ENCODE measurements at regions not wholly inside any gene's neighbourhood (a gene's known extent, or its start where the extent isn't known, plus 50 kb on each side); places are given as distances from the start of the nearest gene placed in this dataset.

DNA sequence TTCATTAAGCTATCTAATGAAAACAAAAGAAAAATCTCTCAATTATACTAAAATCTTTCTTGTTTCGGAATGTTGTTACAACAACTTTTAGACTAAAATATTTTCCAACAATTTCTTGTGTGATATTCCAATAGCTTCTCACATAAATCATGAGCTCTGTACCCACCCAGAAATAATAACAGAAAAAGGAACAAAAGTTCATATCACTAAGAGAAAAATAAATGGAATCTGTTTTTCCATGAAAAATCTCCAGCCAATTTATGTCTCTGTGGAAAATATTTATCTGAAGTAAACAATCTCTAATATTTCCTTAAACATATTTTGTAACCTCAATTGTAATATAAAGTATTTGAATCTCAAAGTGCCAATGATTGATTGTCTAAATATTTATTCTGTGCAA lies 628.6 kb upstream of the ANKRD30A start:
- Histone ChIP-seq H3K4me1 (replicated peaks in 1 of 4; ENCODE audit: control insufficient read depth in 3 of 4, insufficient read depth in 4 of 4, low read length in 3 of 4) (no peaks in the 10 kb centered on the region; a peak in 1 of 7 replicates), H2BK120ac (replicated peaks; ENCODE audit: low read depth, low read length) (no peak overlapping the region), H3K23ac (ENCODE audit: insufficient read length) (no peak overlapping the region), H4K5ac (ENCODE audit: insufficient read length, low read depth, low read length) (no peak overlapping the region), H3K79me1 (ENCODE audit: low read depth, low read length) (no peaks in the 10 kb centered on the region), H2AFZ (ENCODE audit: low read length) (no peak overlapping the region), H3K4ac (replicated peaks; ENCODE audit: insufficient read length, low read depth, low read length) (no peak overlapping the region), H3K79me2 (ENCODE audit: control insufficient read depth in 1 of 2, insufficient read depth in 2 of 2, low read length in 2 of 2) (no peaks in the 10 kb centered on the region), H2BK15ac (ENCODE audit: low read length) (no peak overlapping the region), H3K23me2 (ENCODE audit: low read depth, low read length) (no peaks in the 10 kb centered on the region), H3K9ac (replicated peaks in 1 of 4; ENCODE audit: extremely low read depth in 1 of 4, low read depth in 3 of 4, low read length in 3 of 4) (no peak overlapping the region), H3K36me3 (ENCODE audit: control insufficient read depth in 2 of 4, insufficient read depth in 4 of 4, low read length in 3 of 4) (no peaks in the 10 kb centered on the region), H4K8ac (ENCODE audit: extremely low read depth, insufficient read depth, low read length) (no peak overlapping the region), H4K91ac (replicated peaks; ENCODE audit: insufficient read length, low read length) (no peak overlapping the region), H3K27ac (ENCODE audit: low read depth, low read length) (no peak overlapping the region), H2BK20ac (ENCODE audit: low read length) (no peak overlapping the region), H3K18ac (ENCODE audit: extremely low read depth, low read length) (no peak overlapping the region), H2AK5ac (ENCODE audit: low read depth, low read length) (no peak overlapping the region), H3K4me3 (ENCODE audit: extremely low read depth in 1 of 4, insufficient read depth in 2 of 4, low read depth in 3 of 4, low read length in 4 of 4) (no peak overlapping the region), H4K20me1 (replicated peaks in 1 of 2; ENCODE audit: control insufficient read depth in 1 of 2, insufficient read depth in 2 of 2, low read length in 2 of 2) (no peaks in the 10 kb centered on the region), H3K9me3 (ENCODE audit: insufficient read depth in 2 of 2, low read depth in 1 of 2, low read length in 1 of 2) (no peaks in the 10 kb centered on the region), H3K56ac (replicated peaks; ENCODE audit: insufficient read length, low read depth, low read length) (no peak overlapping the region), H3K4me2 (ENCODE audit: insufficient read depth in 1 of 2, low read depth in 2 of 2, low read length in 2 of 2) (no peak overlapping the region), H2BK12ac (ENCODE audit: low read depth, low read length) (no peak overlapping the region), H3K14ac (ENCODE audit: insufficient read length) (no peak overlapping the region), H2BK5ac (ENCODE audit: low read depth, low read length) (no peak overlapping the region), H3K27me3 (replicated peaks in 1 of 4; ENCODE audit: control insufficient read depth in 3 of 4, extremely low read depth in 1 of 4, insufficient read depth in 3 of 4, low read length in 3 of 4) (peaks cover 0 to 1% (median 0%) of the 10 kb centered on the region in 4 experiments; a peak in 1 of 7 replicates)
- POLR2A ChIA-PET (ENCODE audit: partially characterized antibody), result no interaction called here
- no peak for TF ChIP-seq TAF7 (optimal IDR thresholded peaks at IDR 0.05; ENCODE audit: borderline replicate concordance, low read depth, low read length)
- TF ChIP-seq TCF12 (IDR thresholded peaks at IDR 0.05; ENCODE audit: low read depth, low read length), result no peak
- no peak for TF ChIP-seq MAFK (IDR thresholded peaks at IDR 0.05; ENCODE audit: low read depth, low read length)
- no peak for TF ChIP-seq CHD2 (IDR thresholded peaks at IDR 0.05; ENCODE audit: low read length)
- TF ChIP-seq RFX5 (IDR thresholded peaks at IDR 0.05; ENCODE audit: borderline replicate concordance, low read depth, low read length), result no peak
- TF ChIP-seq RAD21 (IDR thresholded peaks at IDR 0.05 in 1 of 2, conservative IDR thresholded peaks at IDR 0.05 in 1 of 2; ENCODE audit: low read depth in 2 of 2, low read length in 2 of 2), result no peak
- TF ChIP-seq, protein P1, sequence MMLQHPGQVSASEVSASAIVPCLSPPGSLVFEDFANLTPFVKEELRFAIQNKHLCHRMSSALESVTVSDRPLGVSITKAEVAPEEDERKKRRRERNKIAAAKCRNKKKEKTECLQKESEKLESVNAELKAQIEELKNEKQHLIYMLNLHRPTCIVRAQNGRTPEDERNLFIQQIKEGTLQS (IDR thresholded peaks at IDR 0.05; ENCODE audit: insufficient read depth, low read depth, low read length), result no peak
- no peak for TF ChIP-seq SIX5 (IDR thresholded peaks at IDR 0.05; ENCODE audit: low read depth, low read length)
- TF ChIP-seq CTBP2 (IDR thresholded peaks at IDR 0.05; ENCODE audit: borderline replicate concordance, insufficient read depth, insufficient read length, low read length), result no peak
- no peak for TF ChIP-seq TBP (IDR thresholded peaks at IDR 0.05; ENCODE audit: low read depth, low read length)
- TF ChIP-seq TEAD4 (IDR thresholded peaks at IDR 0.05; ENCODE audit: low read depth, low read length), result no peak
- no peak for TF ChIP-seq TAF1 (IDR thresholded peaks at IDR 0.05; ENCODE audit: low read depth, low read length)
- TF ChIP-seq, protein P2, sequence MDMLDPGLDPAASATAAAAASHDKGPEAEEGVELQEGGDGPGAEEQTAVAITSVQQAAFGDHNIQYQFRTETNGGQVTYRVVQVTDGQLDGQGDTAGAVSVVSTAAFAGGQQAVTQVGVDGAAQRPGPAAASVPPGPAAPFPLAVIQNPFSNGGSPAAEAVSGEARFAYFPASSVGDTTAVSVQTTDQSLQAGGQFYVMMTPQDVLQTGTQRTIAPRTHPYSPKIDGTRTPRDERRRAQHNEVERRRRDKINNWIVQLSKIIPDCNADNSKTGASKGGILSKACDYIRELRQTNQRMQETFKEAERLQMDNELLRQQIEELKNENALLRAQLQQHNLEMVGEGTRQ (IDR thresholded peaks at IDR 0.05; ENCODE audit: low read length), result no peak
- 96% methylated on average over 1 of the region's 1 CpG; no CpG with 5 or more reads in 1 of the 2 experiments for WGBS, 2 experiments (ENCODE audit: extremely low coverage in 1 of 2, insufficient coverage in 1 of 2, insufficient read length in 1 of 2, insufficient replicate concordance in 2 of 2, low coverage in 1 of 2, low lambda C conversion rate in 2 of 2, missing lambda C conversion rate in 1 of 2)
- no peak for DNase-seq (ENCODE audit: low read depth in 1 of 2, low spot score in 2 of 2)
- FAIRE-seq, result no peak
- CTCF ChIA-PET (ENCODE audit: partially characterized antibody), result no interaction called here
